GM18909 (cell line): ENCODE measurements at regions not wholly inside any gene's neighbourhood (a gene's known extent, or its start where the extent isn't known, plus 50 kb on each side); places are given as distances from the start of the nearest gene placed in this dataset.

Experiments used
- ATAC-seq: cut with Tn5 transposase; IDR thresholded peaks from one replicate; pipeline ENCODE4 v1.9.1; 2021; ENCODE audit warnings: mild to moderate bottlenecking; ENCODE audit not compliant: unreplicated experiment, poor library complexity

DNA sequence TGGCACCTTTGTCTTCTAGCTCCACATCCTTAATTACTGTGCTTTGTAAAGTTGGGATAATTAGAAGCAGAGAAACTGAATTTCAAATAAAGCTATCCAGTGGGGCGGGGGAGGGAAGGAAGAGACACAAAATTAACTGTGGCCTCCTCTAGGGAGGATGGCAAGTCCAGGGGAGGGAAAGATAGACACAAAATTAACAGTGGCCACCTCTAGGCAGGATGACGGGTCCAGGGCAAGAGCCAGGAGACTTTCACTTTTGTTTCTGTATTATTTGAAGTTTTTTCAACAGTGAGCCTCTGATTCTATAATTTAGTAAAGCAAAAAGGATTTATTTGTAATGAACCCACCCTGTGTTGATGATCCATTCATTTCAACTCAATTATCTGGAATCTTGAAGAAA, 335.9 kb downstream of the MSX2 start:
- ATAC-seq = no peak

- ATAC-seq = no peak
Observed at GRCh38 chr5:175059687-175060211, 335.4 kb downstream of the MSX2 start.

DNA sequence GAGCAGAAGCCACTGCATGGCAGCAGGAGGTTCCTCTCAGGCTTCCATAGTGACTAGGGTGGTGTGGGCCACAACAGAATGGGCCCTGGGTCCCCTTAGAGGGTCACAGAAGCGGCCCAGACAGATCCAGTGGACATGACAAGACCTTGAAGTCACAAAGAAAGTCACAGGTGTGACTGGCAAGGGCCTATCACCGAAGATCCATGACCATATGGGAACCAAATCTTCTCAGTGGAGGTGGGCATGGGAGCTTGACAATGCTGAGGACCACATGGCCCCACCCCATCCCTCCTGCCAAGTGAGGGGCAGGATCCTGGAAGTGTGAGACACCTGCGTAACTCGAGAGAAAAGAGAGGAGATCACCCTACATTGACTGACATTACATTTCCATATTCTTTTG, 332.4 kb downstream of the MSX2 start:
- ATAC-seq = no peak

- no peak for ATAC-seq
Observed at GRCh38 chr5:175054243-175054642, 329.9 kb downstream of the MSX2 start.

DNA sequence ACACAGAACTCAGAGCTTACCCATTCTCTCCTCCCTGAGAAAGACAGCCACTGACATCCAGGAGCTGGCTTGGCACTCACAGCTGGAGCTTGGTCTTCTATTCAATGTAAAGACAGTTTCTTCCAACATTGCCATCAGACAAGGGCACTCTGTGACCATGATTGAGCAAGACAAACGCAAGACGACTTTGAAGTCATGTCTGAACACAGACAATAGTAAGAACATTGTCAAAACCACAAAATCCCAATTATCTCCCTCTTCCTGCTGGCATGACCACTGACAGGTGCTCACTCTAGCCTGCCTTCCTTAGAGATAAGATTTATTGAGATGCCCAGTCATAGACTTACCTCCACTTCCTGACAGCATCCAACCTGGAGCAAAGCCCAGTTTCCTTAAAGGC, 328.0 kb downstream of the MSX2 start:
- ATAC-seq = no peak

DNA sequence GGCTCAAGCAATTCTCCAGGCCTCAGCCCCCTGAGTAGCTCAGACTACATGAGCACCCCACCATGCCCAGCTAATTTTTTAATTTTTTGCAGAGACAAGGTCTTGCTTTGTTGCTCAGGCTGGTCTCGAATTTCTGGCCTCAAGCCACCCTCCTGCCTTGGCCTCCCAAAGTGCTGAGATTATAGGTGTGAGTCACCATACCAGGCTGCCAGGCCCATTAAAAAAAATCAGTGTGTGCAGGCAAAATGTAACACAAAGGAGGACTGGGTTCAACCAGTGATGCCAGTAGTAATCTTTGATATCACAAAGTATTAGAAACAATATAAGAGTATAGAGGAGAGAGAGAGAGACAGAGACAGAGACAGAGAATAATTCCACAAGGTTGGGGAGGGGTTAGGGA, 322.7 kb downstream of the MSX2 start:
- no peak for ATAC-seq

DNA sequence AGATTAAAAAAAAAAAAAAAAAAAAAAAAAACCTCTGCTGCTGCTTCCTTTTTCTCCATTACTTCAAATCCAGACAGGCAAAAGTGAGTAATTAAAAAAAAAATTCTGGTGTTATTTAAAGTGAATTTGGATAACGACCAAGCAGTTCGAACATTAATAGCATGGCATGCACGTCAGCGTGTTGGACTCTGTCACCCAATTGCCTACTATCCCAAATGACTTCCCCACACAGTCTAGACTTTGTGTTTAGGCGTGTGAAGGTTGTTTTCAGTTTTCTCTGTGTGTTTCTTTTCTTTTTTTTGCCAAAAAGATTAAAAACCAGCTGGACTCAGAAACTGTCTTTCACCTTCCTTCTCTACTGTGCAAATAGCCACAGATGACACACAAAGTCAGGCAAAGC, 321.4 kb downstream of the MSX2 start:
- ATAC-seq = no peak

DNA sequence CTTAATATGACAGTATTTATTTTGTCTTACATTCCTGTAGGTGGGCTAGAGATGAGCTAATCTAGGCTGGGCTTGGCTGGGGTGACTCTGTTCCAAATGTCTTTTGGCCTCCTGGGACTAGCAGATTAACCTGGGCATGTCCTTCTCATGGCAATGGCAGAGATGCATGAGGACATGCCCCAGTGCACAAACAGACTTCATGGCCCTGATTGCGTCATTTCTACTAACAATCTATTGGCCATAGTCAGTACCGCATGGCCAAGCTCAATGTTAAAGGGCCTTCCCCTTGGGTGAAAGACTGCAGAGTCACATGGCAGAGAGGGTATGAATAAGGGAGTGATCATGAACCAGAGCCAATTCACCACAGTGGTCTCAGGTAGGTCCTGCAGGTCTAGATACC, 313.4 kb downstream of the MSX2 start:
- no peak for ATAC-seq

DNA sequence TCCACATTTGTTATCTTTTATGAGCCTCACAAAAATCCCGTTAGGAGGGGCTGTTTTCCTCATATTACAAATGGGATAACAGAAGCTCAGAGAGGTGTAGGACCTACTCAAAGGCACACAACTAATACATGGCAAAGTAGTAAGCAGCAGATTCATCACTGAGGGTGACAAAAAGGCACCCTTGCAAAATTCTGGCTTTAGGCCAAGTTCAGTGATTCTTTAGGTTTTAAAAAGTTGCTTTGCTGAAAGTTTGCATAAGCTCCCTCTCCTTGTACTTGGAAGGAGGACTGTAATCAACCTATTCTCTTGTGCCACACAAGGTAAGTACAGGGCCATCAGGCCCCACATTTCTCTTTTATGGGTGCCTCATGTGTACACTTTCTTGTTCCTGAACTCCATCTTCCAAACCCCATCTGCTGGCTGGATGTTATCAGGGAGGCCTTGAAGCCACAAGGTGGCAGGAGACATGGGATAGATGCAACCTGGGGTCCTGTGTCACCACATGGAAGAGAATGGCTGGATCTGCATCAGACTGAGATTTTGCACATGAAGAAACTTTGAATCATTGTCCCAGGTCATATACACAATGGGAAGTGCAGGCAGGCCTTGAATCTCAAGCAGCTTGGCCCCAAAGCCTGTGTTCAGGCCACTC, 311.6 kb downstream of the MSX2 start:
- no peak for ATAC-seq

GRCh38 chr5:175034924-175035323, 310.5 kb downstream of the MSX2 start:
- ATAC-seq = no peak

GRCh38 chr5:175032741-175033151, 308.4 kb downstream of the MSX2 start:
- ATAC-seq = no peak

GRCh38 chr5:175032013-175032412, 307.6 kb downstream of the MSX2 start:
- ATAC-seq = no peak

GRCh38 chr5:175027390-175027789, 303.0 kb downstream of the MSX2 start:
- no peak for ATAC-seq

GRCh38 chr5:175025077-175025476, 300.7 kb downstream of the MSX2 start:
- ATAC-seq = no peak

DNA sequence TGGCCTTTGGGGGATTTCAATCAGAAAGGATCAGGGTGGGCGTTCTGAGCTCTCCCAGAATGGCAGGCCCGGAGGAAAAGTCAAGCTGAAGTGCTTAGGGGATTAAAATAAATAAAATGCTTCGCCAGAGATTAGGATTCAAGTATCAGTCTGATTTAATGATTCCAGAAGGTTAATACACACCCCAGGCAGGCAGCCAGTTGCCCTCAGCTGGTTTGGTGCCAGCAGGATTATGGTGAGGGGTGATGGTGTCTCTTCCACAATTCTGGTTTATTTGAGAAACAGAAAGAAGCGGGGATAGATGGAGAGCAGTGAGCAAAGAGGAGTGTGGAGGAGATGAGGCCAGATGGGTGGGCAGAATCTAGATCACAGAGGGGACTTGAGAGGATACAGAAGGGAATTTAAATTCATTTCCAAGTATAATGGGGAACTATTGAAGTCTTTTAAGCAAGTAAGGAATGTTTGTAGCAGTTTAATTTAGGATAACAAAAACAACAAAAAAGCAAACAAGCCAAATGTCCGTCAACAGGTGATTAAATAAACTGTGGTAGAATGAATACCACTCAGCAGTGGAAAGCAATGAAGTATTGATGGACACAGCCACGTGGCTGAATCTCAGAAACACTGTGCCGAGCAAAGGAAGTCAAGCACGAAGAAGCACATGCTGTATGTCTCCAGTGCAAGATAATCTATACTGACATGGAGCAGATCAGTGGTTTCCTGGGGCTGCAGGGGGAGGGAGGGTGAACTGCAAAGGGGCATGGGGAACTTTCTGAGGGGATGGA, 297.7 kb downstream of the MSX2 start:
- ATAC-seq = no peak

DNA sequence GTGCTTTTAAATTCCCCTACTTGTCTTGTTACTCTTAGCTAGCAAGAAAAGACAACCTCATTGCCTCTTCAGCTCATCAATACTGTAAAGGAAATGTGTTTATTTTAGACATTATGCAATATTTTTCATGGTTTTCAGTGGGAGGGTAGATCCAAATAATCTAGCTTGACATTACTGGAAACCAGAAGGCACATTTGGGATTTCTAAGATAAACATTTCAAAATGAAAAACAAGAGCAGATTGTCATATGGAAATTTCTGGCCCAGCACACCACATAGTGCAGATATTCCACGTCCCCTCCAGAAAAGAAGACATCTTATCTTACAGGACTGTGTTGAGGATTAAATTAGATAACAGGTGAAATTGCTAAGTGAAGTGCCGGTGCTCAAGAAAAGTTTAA, 296.9 kb downstream of the MSX2 start:
- no peak for ATAC-seq

GRCh38 chr5:175015028-175015685, 290.8 kb downstream of the MSX2 start:
- no peak for ATAC-seq

GRCh38 chr5:175013251-175013650, 288.9 kb downstream of the MSX2 start:
- ATAC-seq = no peak

- ATAC-seq = no peak
Observed at GRCh38 chr5:175012267-175012666, 287.9 kb downstream of the MSX2 start.

GRCh38 chr5:175003531-175003930, 279.1 kb downstream of the MSX2 start:
- ATAC-seq = no peak
